ENCODE measurements at regions not wholly inside any gene's neighbourhood (a gene's known extent, or its start where the extent isn't known, plus 50 kb on each side); places are given as distances from the start of the nearest gene placed in this dataset.

DNA sequence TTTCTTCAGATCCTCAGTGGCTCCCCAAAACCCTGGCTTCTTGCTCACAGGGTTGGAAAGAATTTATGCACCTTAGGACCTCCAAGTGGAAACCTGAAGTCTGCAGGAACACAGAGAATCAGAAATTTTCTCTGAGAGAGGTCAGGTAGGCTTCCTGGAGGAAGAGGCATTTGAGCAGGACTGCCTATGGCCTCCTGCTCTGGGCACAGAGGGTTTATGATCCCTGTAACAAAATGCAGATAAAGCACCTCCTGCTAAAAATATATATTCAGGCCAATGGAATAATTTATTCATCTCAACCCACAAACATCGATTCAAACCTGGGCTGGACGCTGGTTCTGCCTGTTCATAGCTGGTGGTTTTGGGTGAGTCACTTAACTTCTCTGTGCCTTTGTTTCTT is 68.1 kb upstream of the FGF3 start:
- Histone ChIP-seq H3K9me3 (ENCODE audit: insufficient read depth, low read depth, low read length) (no peaks in the 10 kb centered on the region), H3F3A (ENCODE audit: low read depth) (no peaks in the 10 kb centered on the region), H3K79me2 (ENCODE audit: insufficient read depth, low read length) (no peaks in the 10 kb centered on the region), H3K4me3 (ENCODE audit: low read length, poor library complexity, severe bottlenecking) (no peak overlapping the region), H3K4me1 (ENCODE audit: insufficient read depth, low read length, poor library complexity, severe bottlenecking) (no peaks in the 10 kb centered on the region), H3K36me3 (ENCODE audit: insufficient read depth, low read length) (no peaks in the 10 kb centered on the region), H3K9me2 (replicated peaks; ENCODE audit: low read depth, low read length) (no peaks in the 10 kb centered on the region), H3K27me3 (ENCODE audit: insufficient read depth, low read length, poor library complexity, severe bottlenecking) (no peaks in the 10 kb centered on the region), H3K4me2 (ENCODE audit: low read depth, low read length, poor library complexity, severe bottlenecking) (no peak overlapping the region), H4K20me1 (ENCODE audit: insufficient read depth, low read length, poor library complexity, severe bottlenecking) (no peaks in the 10 kb centered on the region), H2AFZ (ENCODE audit: low read length) (no peak overlapping the region), H3K9ac (ENCODE audit: low read depth, low read length, poor library complexity, severe bottlenecking) (no peak overlapping the region)
- TF ChIP-seq EZH2phosphoT487 (IDR thresholded peaks at IDR 0.05; ENCODE audit: borderline replicate concordance), result no peak
- TF ChIP-seq, protein P1, sequence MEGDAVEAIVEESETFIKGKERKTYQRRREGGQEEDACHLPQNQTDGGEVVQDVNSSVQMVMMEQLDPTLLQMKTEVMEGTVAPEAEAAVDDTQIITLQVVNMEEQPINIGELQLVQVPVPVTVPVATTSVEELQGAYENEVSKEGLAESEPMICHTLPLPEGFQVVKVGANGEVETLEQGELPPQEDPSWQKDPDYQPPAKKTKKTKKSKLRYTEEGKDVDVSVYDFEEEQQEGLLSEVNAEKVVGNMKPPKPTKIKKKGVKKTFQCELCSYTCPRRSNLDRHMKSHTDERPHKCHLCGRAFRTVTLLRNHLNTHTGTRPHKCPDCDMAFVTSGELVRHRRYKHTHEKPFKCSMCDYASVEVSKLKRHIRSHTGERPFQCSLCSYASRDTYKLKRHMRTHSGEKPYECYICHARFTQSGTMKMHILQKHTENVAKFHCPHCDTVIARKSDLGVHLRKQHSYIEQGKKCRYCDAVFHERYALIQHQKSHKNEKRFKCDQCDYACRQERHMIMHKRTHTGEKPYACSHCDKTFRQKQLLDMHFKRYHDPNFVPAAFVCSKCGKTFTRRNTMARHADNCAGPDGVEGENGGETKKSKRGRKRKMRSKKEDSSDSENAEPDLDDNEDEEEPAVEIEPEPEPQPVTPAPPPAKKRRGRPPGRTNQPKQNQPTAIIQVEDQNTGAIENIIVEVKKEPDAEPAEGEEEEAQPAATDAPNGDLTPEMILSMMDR (conservative IDR thresholded peaks at IDR 0.05; ENCODE audit: low read length), result no peak

DNA sequence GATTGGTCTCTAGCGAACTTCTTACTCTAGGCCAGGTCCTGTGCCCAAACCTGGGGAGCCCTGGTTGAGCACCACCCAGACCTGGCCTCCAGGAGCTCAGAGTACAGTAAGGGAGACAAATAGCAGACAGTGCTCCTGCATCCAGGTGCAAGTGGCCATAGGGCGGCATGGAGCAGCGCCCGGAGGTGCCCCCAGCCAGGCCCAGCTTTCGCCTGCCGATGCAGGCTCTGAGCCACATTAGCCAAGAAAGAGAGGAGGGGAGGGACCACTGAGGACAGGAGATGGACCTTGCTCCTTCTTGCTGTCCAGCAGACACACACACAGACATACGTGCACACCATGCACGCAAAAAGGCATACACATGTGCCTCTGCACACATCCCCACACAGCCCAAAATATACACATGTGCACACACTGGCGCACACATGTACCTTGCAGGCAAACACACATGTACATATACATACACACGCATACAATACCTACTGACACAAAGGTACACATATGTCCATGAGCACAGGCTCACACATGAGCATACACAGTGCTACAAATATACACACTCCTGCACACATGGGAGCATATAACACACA is 68.7 kb upstream of the FGF3 start:
- Histone ChIP-seq H3K4me3 (ENCODE audit: low read length, poor library complexity, severe bottlenecking) (no peak overlapping the region), H3K4me2 (ENCODE audit: low read depth, low read length, poor library complexity, severe bottlenecking) (no peak overlapping the region), H3K9me2 (replicated peaks; ENCODE audit: low read depth, low read length) (no peaks in the 10 kb centered on the region), H3K4me1 (ENCODE audit: insufficient read depth, low read length, poor library complexity, severe bottlenecking) (no peaks in the 10 kb centered on the region), H3F3A (ENCODE audit: low read depth) (no peaks in the 10 kb centered on the region), H3K36me3 (ENCODE audit: insufficient read depth, low read length) (no peaks in the 10 kb centered on the region), H3K9ac (ENCODE audit: low read depth, low read length, poor library complexity, severe bottlenecking) (no peak overlapping the region), H3K9me3 (ENCODE audit: insufficient read depth, low read depth, low read length) (no peaks in the 10 kb centered on the region), H3K27me3 (ENCODE audit: insufficient read depth, low read length, poor library complexity, severe bottlenecking) (no peaks in the 10 kb centered on the region), H4K20me1 (ENCODE audit: insufficient read depth, low read length, poor library complexity, severe bottlenecking) (no peaks in the 10 kb centered on the region), H2AFZ (ENCODE audit: low read length) (no peak overlapping the region), H3K79me2 (ENCODE audit: insufficient read depth, low read length) (no peaks in the 10 kb centered on the region)
- TF ChIP-seq, protein P1 (conservative IDR thresholded peaks at IDR 0.05; ENCODE audit: low read length), result no peak
- no peak for TF ChIP-seq EZH2phosphoT487 (IDR thresholded peaks at IDR 0.05; ENCODE audit: borderline replicate concordance)

DNA sequence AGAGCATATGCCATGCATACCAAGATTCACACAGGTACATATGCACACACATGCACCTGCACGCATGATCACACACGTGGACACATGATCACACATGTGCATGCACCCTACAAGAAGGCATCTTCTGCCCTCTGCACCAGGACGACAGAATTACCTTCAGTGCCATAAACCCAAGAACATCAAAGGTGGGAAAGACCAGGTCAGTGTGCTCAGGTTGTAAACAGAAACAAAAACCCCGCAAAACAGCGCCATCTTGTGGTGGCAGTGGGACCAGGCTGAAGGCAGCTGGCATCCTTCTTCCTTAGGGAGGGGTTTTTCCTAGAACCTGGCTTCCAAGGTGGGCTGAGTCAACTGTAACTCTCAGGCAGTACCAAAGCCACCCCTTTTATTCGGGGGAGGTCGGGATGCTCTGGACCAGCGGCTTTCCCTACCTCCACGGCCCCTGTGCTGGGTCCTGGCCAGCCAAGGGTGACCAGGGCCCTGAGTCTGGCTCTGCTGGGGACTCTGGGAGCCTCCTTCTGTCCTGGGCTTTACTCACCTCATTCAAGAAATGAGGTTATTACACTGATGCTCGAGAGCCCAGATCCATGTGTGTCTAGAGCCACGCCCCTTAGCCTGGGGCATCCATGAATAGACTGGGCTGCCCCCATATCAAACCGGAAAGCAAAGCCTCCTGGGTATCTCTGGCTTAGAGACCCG is 69.4 kb upstream of the FGF3 start:
- Histone ChIP-seq H3K27me3 (ENCODE audit: insufficient read depth, low read length, poor library complexity, severe bottlenecking) (no peaks in the 10 kb centered on the region), H3K36me3 (ENCODE audit: insufficient read depth, low read length) (no peaks in the 10 kb centered on the region), H3K9me3 (ENCODE audit: insufficient read depth, low read depth, low read length) (no peaks in the 10 kb centered on the region), H3K4me1 (ENCODE audit: insufficient read depth, low read length, poor library complexity, severe bottlenecking) (no peaks in the 10 kb centered on the region), H3F3A (ENCODE audit: low read depth) (no peaks in the 10 kb centered on the region), H3K9me2 (replicated peaks; ENCODE audit: low read depth, low read length) (no peaks in the 10 kb centered on the region), H3K9ac (ENCODE audit: low read depth, low read length, poor library complexity, severe bottlenecking) (no peak overlapping the region), H3K4me2 (ENCODE audit: low read depth, low read length, poor library complexity, severe bottlenecking) (no peak overlapping the region), H3K4me3 (ENCODE audit: low read length, poor library complexity, severe bottlenecking) (no peak overlapping the region), H4K20me1 (ENCODE audit: insufficient read depth, low read length, poor library complexity, severe bottlenecking) (no peaks in the 10 kb centered on the region), H2AFZ (ENCODE audit: low read length) (no peak overlapping the region), H3K79me2 (ENCODE audit: insufficient read depth, low read length) (no peaks in the 10 kb centered on the region)
- no peak for TF ChIP-seq EZH2phosphoT487 (IDR thresholded peaks at IDR 0.05; ENCODE audit: borderline replicate concordance)
- TF ChIP-seq, protein P1 (conservative IDR thresholded peaks at IDR 0.05; ENCODE audit: low read length), result peak; percentile 95
